GM12878 (cell line): ENCODE measurements at regions not wholly inside any gene's neighbourhood (a gene's known extent, or its start where the extent isn't known, plus 50 kb on each side); places are given as distances from the start of the nearest gene placed in this dataset.

ENCODE experiments used
- ATAC-seq: fragments of 200-7000 bp; cut with Tn5 transposase; 3 replicates; pipeline ENCODE4 v1.9.1; 2020; ENCODE audit warnings: mild to moderate bottlenecking, moderate library complexity
- BruUV-seq: library from RNA; stranded (reverse); fragments of 400-500 nt; replicated peaks from 2 replicates; lab custom pipeline; 2021; lab: Mats Ljungman, UMichigan
- CTCF ChIA-PET: fragments of 300-600 bp; sonication (Branson Sonifier 250); formaldehyde crosslinking; extraction: SDS; loops from one replicate; lab custom pipeline; 2021; ENCODE audit warnings: inconsistent platforms; lab: Yijun Ruan, JAX
- POLR2A ChIA-PET: fragments of 350-600 bp; formaldehyde crosslinking; extraction: SDS; loops from one replicate; lab custom pipeline; 2021; ENCODE audit warnings: inconsistent platforms; lab: Charles Lee
- RAD21 ChIA-PET: fragments of 300-600 bp; sonication (Branson Sonifier 250); formaldehyde crosslinking; loops from one replicate; lab custom pipeline; 2023; ENCODE audit warnings: antibody characterized with exemption; ENCODE audit not compliant: unreplicated experiment; lab: Charles Lee
- SMC1A ChIA-PET: fragments of 300-600 bp; sonication (Branson Sonifier 250); formaldehyde crosslinking; loops from one replicate; lab custom pipeline; 2023; ENCODE audit not compliant: unreplicated experiment, uncharacterized antibody; lab: Charles Lee
- DNase-seq: peaks from one replicate; pipeline ENCODE4 v3.0.0-alpha.2; 2011; ENCODE audit warnings: low read depth, low spot score
- FAIRE-seq: peaks from 3 replicates; lab custom pipeline; 2011; peaks lifted over from hg19 to GRCh38; lab: Jason Lieb, UNC
- H2AFZ ChIP-seq: 2 replicates; pipeline ENCODE4 v1.6.0; 2011; ENCODE audit warnings: low read depth, low read length, control low read depth; ENCODE audit not compliant: control insufficient read depth
- H3K27ac ChIP-seq: 2 replicates; pipeline ENCODE4 v1.5.1; 2011; ENCODE audit warnings: control low read depth; ENCODE audit not compliant: control insufficient read depth, insufficient read depth
- H3K27me3 ChIP-seq, 2 experiments: replicated peaks in 1 of 2; 2 replicates each; pipeline versions ENCODE4 v1.6.0 to v1.6.1; 2011; ENCODE audit warnings: low read length in 1 of 2; ENCODE audit not compliant: control insufficient read depth in 2 of 2, insufficient read depth in 2 of 2
- H3K36me3 ChIP-seq, 2 experiments: 2 replicates each; pipeline ENCODE4 v1.5.1; 2011; ENCODE audit warnings: low read length in 1 of 2; ENCODE audit not compliant: control insufficient read depth in 2 of 2, insufficient read depth in 2 of 2
- H3K4me1 ChIP-seq: 2 replicates; pipeline ENCODE4 v1.6.1; 2011; ENCODE audit warnings: mild to moderate bottlenecking, low read length, moderate library complexity, mixed read lengths; ENCODE audit not compliant: control insufficient read depth, insufficient read depth
- H3K4me2 ChIP-seq: 2 replicates; pipeline ENCODE4 v1.6.0; 2011; ENCODE audit warnings: control low read depth; ENCODE audit not compliant: control insufficient read depth, insufficient read depth
- H3K4me3 ChIP-seq: fragments of 200-600 bp; sonication (generic); 2 replicates; pipeline ENCODE4 v1.5.1; 2016
- H3K79me2 ChIP-seq: 2 replicates; pipeline ENCODE4 v1.6.0; 2011; ENCODE audit warnings: low read length; ENCODE audit not compliant: control insufficient read depth, insufficient read depth
- H3K9ac ChIP-seq: 2 replicates; pipeline ENCODE4 v1.8.0; 2011; ENCODE audit warnings: low read length, control low read depth, mixed read lengths; ENCODE audit not compliant: control insufficient read depth, insufficient read depth
- H3K9me3 ChIP-seq: replicated peaks from 3 replicates; pipeline ENCODE4 v1.5.1; 2011; ENCODE audit warnings: mild to moderate bottlenecking, low read length; ENCODE audit not compliant: control insufficient read depth, insufficient read depth
- H4K20me1 ChIP-seq: 2 replicates; pipeline ENCODE4 v1.6.0; 2011; ENCODE audit not compliant: control insufficient read depth, insufficient read depth
- ATF7 ChIP-seq: fragments of 450-650 bp; IDR thresholded peaks from 2 replicates; pipeline ENCODE4 v1.6.1; 2016; ENCODE audit warnings: low read depth, mild to moderate bottlenecking
- BCL11A ChIP-seq: IDR thresholded peaks from 2 replicates; pipeline ENCODE4 v1.6.1; 2011; ENCODE audit warnings: low read depth, low read length
- E2F8 ChIP-seq: fragments of 450-650 bp; IDR thresholded peaks from 2 replicates; pipeline ENCODE4 v1.6.1; 2018; ENCODE audit warnings: mild to moderate bottlenecking, low read depth, moderate library complexity; ENCODE audit not compliant: partially characterized antibody
- IRF4 ChIP-seq: IDR thresholded peaks from 2 replicates; pipeline ENCODE4 v1.6.1; 2011; ENCODE audit warnings: low read depth, low read length
- MEF2B ChIP-seq: fragments of 450-650 bp; IDR thresholded peaks from 2 replicates; pipeline ENCODE4 v1.6.1; 2018; ENCODE audit warnings: mild to moderate bottlenecking, moderate library complexity; ENCODE audit not compliant: partially characterized antibody, poor library complexity, severe bottlenecking
- MLLT1 ChIP-seq: fragments of 450-650 bp; IDR thresholded peaks from 2 replicates; pipeline ENCODE4 v1.6.1; 2016; ENCODE audit warnings: mild to moderate bottlenecking
- NBN ChIP-seq: fragments of 450-650 bp; IDR thresholded peaks from 2 replicates; pipeline ENCODE4 v1.6.1; 2016
- NFYA ChIP-seq: IDR thresholded peaks from 2 replicates; pipeline ENCODE4 v1.6.1; 2011; ENCODE audit warnings: low read depth, mild to moderate bottlenecking, low read length, improper control_type of control experiment, borderline replicate concordance
- NKRF ChIP-seq: fragments of 450-650 bp; conservative IDR thresholded peaks from 2 replicates; pipeline ENCODE4 v1.6.1; 2017; ENCODE audit warnings: mild to moderate bottlenecking, moderate library complexity
- RB1 ChIP-seq: fragments of 450-650 bp; formaldehyde crosslinking; IDR thresholded peaks from 2 replicates; pipeline ENCODE4 v1.6.1; 2017; ENCODE audit warnings: mild to moderate bottlenecking, borderline replicate concordance
- SMARCA5 ChIP-seq: fragments of 450-650 bp; IDR thresholded peaks from 2 replicates; pipeline ENCODE4 v1.6.1; 2017; ENCODE audit warnings: mild to moderate bottlenecking
- WGBS: methylation state at CpG from one replicate; pipeline ENCODE4 v1.1.6; 2016; ENCODE audit warnings: low lambda C conversion rate; ENCODE audit not compliant: insufficient replicate concordance, insufficient coverage; ENCODE audit errors: missing lambda C conversion rate; 5-methylcytosine and 5-hydroxymethylcytosine counted together
- in situ Hi-C: fragments of 300-500 bp; cut with MboI; formaldehyde crosslinking; loops from 9 replicates; pipeline ENCODE4 v1.14.3; 2018; ENCODE audit warnings: mixed read lengths
- intact Hi-C: fragments of 100-400 bp; cut with micrococcal nuclease; formaldehyde crosslinking; loops from one replicate; pipeline ENCODE4 v1.14.2; 2022; ENCODE audit not compliant: unreplicated experiment

GRCh38 chr1:204763773-204764427 is 78.4 kb upstream of the LRRN2 start:
- 0 out of 2 replicates have a peak, but pooled peaks cover 4% of the 10 kb centered on the region for H3K4me1 ChIP-seq
- H3K4me2 ChIP-seq: peak overlapping the region; percentile 54; the same call in 1 of the 2 replicates
- H3K36me3 ChIP-seq: no peaks in the 10 kb centered on the region
- FAIRE-seq (peak; percentile 76), ATAC-seq (peak; percentile 99), DNase-seq (peak; percentile 40)
- no peak overlapping the region for H3K9ac ChIP-seq
- no peak overlapping the region for H3K27ac ChIP-seq
- H3K4me3 ChIP-seq: no peak overlapping the region
- H2AFZ ChIP-seq: no peak overlapping the region; the same call in 1 of the 2 replicates
- H3K27me3 ChIP-seq: peaks cover 0 to 1% of the 10 kb centered on the region in 2 experiments; a peak in 1 of 4 replicates
- in situ Hi-C loops (loop anchor here (5.0 kb wide), 1 partner anchor 197 kb away; no protein-coding TSS in a partner anchor), intact Hi-C loops (loop anchor here (1.0 kb wide), 1 partner anchor 199 kb away; no protein-coding TSS in a partner anchor)
- H4K20me1 ChIP-seq: no peaks in the 10 kb centered on the region
- ChIA-PET POLR2A (interaction anchor here (0.5 kb wide), 1 partner anchor 251 kb away, joined by 3 read pairs; no protein-coding TSS in a partner anchor), RAD21 (interaction anchor here (0.6 to 3.1 kb wide), 31 partner anchors 8 to 261 kb away, joined by 3 to 61 read pairs (median 4); partner anchors contain the start of gene MDM4), SMC1A (interaction anchor here (0.6 to 4.7 kb wide), 30 partner anchors 8 to 505 kb away, joined by 3 to 85 read pairs (median 4); no protein-coding TSS in a partner anchor), CTCF (interaction anchor here (0.6 to 6.9 kb wide), 56 partner anchors 8 to 395 kb away, joined by 3 to 138 read pairs (median 4); partner anchors contain the start of gene MDM4)
- no peaks in the 10 kb centered on the region for H3K79me2 ChIP-seq
- BruUV-seq: no TSS peak
- WGBS: 17% methylated on average over 18 of the region's 18 CpGs
- no peaks in the 10 kb centered on the region; the same call in 2 of the 3 replicates for H3K9me3 ChIP-seq
- peak; percentile 86; the same call in 1 of the 2 replicates for TF ChIP-seq RB1
- peak; percentile 52; the same call in 1 of the 2 replicates for TF ChIP-seq BCL11A
- TF ChIP-seq MLLT1: no peak
- TF ChIP-seq E2F8: no peak
- no peak for TF ChIP-seq SMARCA5
- TF ChIP-seq NFYA: no peak
- peak; percentile 62 for TF ChIP-seq IRF4
- 0 out of 2 replicates have a peak, but pooled peaks have one; percentile 31 for TF ChIP-seq ATF7
- TF ChIP-seq NBN: 0 out of 2 replicates have a peak, but pooled peaks have one; percentile 36
- TF ChIP-seq NKRF: no peak
- TF ChIP-seq MEF2B: no peak
